B cell (primary cell): ENCODE measurements at regions not wholly inside any gene's neighbourhood (a gene's known extent, or its start where the extent isn't known, plus 50 kb on each side); places are given as distances from the start of the nearest gene placed in this dataset.

Experiments
- ATAC-seq: fragments of 200-7000 bp; cut with Tn5 transposase; one replicate; pipeline ENCODE4 v1.10.0; 2021; ENCODE audit warnings: low read depth, mild to moderate bottlenecking, moderate number of reproducible peaks, moderate library complexity
- CTCF ChIA-PET: fragments of 350-600 bp; sonication (Branson Sonifier 250); formaldehyde crosslinking; loops from one replicate; lab custom pipeline; 2021; ENCODE audit warnings: antibody characterized with exemption, inconsistent platforms; lab: Charles Lee
- POLR2A ChIA-PET: fragments of 350-600 bp; sonication (Branson Sonifier 250); formaldehyde crosslinking; loops from one replicate; lab custom pipeline; 2021; ENCODE audit warnings: antibody characterized with exemption; lab: Charles Lee
- DNase-seq: peaks from one replicate; pipeline ENCODE4 v3.0.0; 2013
- H2AFZ ChIP-seq: 2 replicates; pipeline ENCODE4 v1.6.1; 2012; ENCODE audit warnings: mild to moderate bottlenecking, low read depth, low read length; ENCODE audit not compliant: insufficient read depth, poor library complexity, severe bottlenecking
- H3K27ac ChIP-seq, 2 donors: 1 replicate in 1 of 2; 2 replicates in 1 of 2; pipeline ENCODE4 v1.5.1; 2012 to 2013; ENCODE audit warnings: low read length in 2 of 2, mild to moderate bottlenecking in 2 of 2, moderate library complexity in 1 of 2
- H3K27me3 ChIP-seq, 4 experiments: fragments of 200-600 bp in 1 of 4; sonication (generic) in 1 of 4; replicated peaks in 1 of 4; 1 replicate in 2 of 4; 2 replicates in 2 of 4; pipeline versions ENCODE4 v1.6.1 to v1.7.0; 2013 to 2016; ENCODE audit warnings: low read length in 3 of 4, mild to moderate bottlenecking in 2 of 4, mixed read lengths in 1 of 4, moderate library complexity in 1 of 4; ENCODE audit not compliant: insufficient read depth in 4 of 4, control insufficient read depth in 3 of 4; ENCODE audit errors: control extremely low read depth in 1 of 4
- H3K36me3 ChIP-seq, 2 experiments: replicated peaks in 1 of 2; 1 replicate in 1 of 2; 2 replicates in 1 of 2; pipeline versions ENCODE4 v1.6.1 to v1.7.1; 2013; ENCODE audit warnings: low read length in 1 of 2; ENCODE audit not compliant: insufficient read depth in 2 of 2, control insufficient read depth in 1 of 2; ENCODE audit errors: control extremely low read depth in 1 of 2, extremely low read depth in 1 of 2
- H3K4me1 ChIP-seq, 2 donors: fragments of 200-600 bp in 1 of 2; sonication (generic) in 1 of 2; 1 replicate in 1 of 2; 2 replicates in 1 of 2; pipeline versions ENCODE4 v1.5.1 to v1.6.1; 2013 to 2017; ENCODE audit warnings: low read length in 2 of 2; ENCODE audit not compliant: control insufficient read depth in 2 of 2, insufficient read depth in 2 of 2
- H3K4me2 ChIP-seq: replicated peaks from 2 replicates; pipeline ENCODE3; 2012; ENCODE audit warnings: mild to moderate bottlenecking, low read depth, low read length; ENCODE audit not compliant: poor library complexity, severe bottlenecking
- H3K4me3 ChIP-seq, 5 experiments: fragments of 200-600 bp in 1 of 5; sonication (generic) in 1 of 5; 1 replicate in 3 of 5; 2 replicates in 2 of 5; pipeline versions ENCODE4 v1.5.1 to v1.7.0; 2011 to 2016; ENCODE audit warnings: low read length in 4 of 5, mild to moderate bottlenecking in 4 of 5, low read depth in 2 of 5, control low read depth in 1 of 5, moderate library complexity in 1 of 5; ENCODE audit not compliant: insufficient read depth in 1 of 5; ENCODE audit errors: control extremely low read depth in 1 of 5, extremely low read depth in 1 of 5
- H3K79me2 ChIP-seq: fragments of 200-600 bp; sonication (generic); one replicate; pipeline ENCODE4 v1.6.0; 2016; ENCODE audit warnings: low read length; ENCODE audit not compliant: control insufficient read depth, insufficient read depth
- H3K9ac ChIP-seq: fragments of 200-600 bp; sonication (generic); 2 replicates; pipeline ENCODE4 v1.6.1; 2017; ENCODE audit warnings: mild to moderate bottlenecking, low read length, moderate library complexity
- H3K9me3 ChIP-seq, 3 donors: one replicate each; pipeline versions ENCODE4 v1.6.1 to v1.7.1; 2013; ENCODE audit warnings: low read length in 2 of 3; ENCODE audit not compliant: control insufficient read depth in 2 of 3, insufficient read depth in 1 of 3; ENCODE audit errors: control extremely low read depth in 1 of 3
- H4K20me1 ChIP-seq: 2 replicates; pipeline ENCODE4 v1.6.0; 2012; ENCODE audit warnings: mild to moderate bottlenecking, low read length; ENCODE audit not compliant: insufficient read depth, control insufficient read depth, poor library complexity, severe bottlenecking
- H3K27ac Mint-ChIP-seq: one replicate; pipeline ENCODE4 v1.8.0; 2021; ENCODE audit warnings: mixed read lengths
- H3K27me3 Mint-ChIP-seq: one replicate; pipeline ENCODE4 v1.8.0; 2021; ENCODE audit warnings: mixed read lengths
- H3K4me1 Mint-ChIP-seq: one replicate; pipeline ENCODE4 v1.8.0; 2021; ENCODE audit warnings: mixed read lengths
- H3K4me3 Mint-ChIP-seq: one replicate; pipeline ENCODE4 v1.8.0; 2021; ENCODE audit warnings: mixed read lengths
- H3K9me3 Mint-ChIP-seq: one replicate; pipeline ENCODE4 v1.8.0; 2022; ENCODE audit warnings: mixed read lengths; ENCODE audit not compliant: insufficient read depth
- EZH2 ChIP-seq: IDR thresholded peaks from 2 replicates; pipeline ENCODE4 v1.6.1; 2012; ENCODE audit warnings: borderline replicate concordance, low read depth, mild to moderate bottlenecking, moderate library complexity, low read length; ENCODE audit not compliant: insufficient read depth, poor library complexity, severe bottlenecking
- WGBS: methylation state at CpG from one replicate; pipeline ENCODE4 v1.1.5; 2013; ENCODE audit warnings: missing lambda C conversion rate; ENCODE audit not compliant: insufficient coverage; 5-methylcytosine and 5-hydroxymethylcytosine counted together
- intact Hi-C: fragments of 100-400 bp; cut with micrococcal nuclease; formaldehyde crosslinking; loops from one replicate; pipeline ENCODE4 v1.10.0; 2022
- TF ChIP-seq, protein P1 (sequence below): fragments of 200-600 bp; IDR thresholded peaks from one replicate; pipeline ENCODE4 v1.8.0; 2022; ENCODE audit warnings: antibody characterized with exemption, mild to moderate bottlenecking

GRCh38 chr6:8551993-8552392 is 116.6 kb upstream of the SLC35B3 start:
- intact Hi-C loops: no loop called here
- WGBS: no CpG with 5 or more reads among the region's 2 CpGs
- H3K4me1 Mint-ChIP-seq: no peaks in the 10 kb centered on the region

GRCh38 chr6:8551386-8551785 is 116.0 kb upstream of the SLC35B3 start:
- POLR2A ChIA-PET: no interaction called here

More at GRCh38 chr6:8551993-8552392, 116.6 kb upstream of the SLC35B3 start:
- Histone ChIP-seq H3K4me2 (no peak overlapping the region), H3K79me2 (no peaks in the 10 kb centered on the region), H3K9me3 (no peaks in the 10 kb centered on the region), H3K9ac (no peak overlapping the region), H3K27ac (no peak overlapping the region), H4K20me1 (no peaks in the 10 kb centered on the region), H2AFZ (no peak overlapping the region), H3K4me1 (no peaks in the 10 kb centered on the region), H3K4me3 (no peak overlapping the region), H3K36me3 (no peaks in the 10 kb centered on the region), H3K27me3 (no peaks in the 10 kb centered on the region)
- ChIA-PET CTCF (no interaction called here), POLR2A (no interaction called here)
- no peaks in the 10 kb centered on the region for H3K9me3 Mint-ChIP-seq
- no peak overlapping the region for H3K27ac Mint-ChIP-seq
- no peak overlapping the region for H3K4me3 Mint-ChIP-seq
- H3K27me3 Mint-ChIP-seq: no peaks in the 10 kb centered on the region
- DNase-seq (no peak), ATAC-seq (no peak)
- TF ChIP-seq, protein P1, sequence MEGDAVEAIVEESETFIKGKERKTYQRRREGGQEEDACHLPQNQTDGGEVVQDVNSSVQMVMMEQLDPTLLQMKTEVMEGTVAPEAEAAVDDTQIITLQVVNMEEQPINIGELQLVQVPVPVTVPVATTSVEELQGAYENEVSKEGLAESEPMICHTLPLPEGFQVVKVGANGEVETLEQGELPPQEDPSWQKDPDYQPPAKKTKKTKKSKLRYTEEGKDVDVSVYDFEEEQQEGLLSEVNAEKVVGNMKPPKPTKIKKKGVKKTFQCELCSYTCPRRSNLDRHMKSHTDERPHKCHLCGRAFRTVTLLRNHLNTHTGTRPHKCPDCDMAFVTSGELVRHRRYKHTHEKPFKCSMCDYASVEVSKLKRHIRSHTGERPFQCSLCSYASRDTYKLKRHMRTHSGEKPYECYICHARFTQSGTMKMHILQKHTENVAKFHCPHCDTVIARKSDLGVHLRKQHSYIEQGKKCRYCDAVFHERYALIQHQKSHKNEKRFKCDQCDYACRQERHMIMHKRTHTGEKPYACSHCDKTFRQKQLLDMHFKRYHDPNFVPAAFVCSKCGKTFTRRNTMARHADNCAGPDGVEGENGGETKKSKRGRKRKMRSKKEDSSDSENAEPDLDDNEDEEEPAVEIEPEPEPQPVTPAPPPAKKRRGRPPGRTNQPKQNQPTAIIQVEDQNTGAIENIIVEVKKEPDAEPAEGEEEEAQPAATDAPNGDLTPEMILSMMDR: no peak
- no peak for TF ChIP-seq EZH2

More at GRCh38 chr6:8551386-8551785, 116.0 kb upstream of the SLC35B3 start:
- H4K20me1 ChIP-seq: no peaks in the 10 kb centered on the region
- no peak overlapping the region for H3K4me2 ChIP-seq
- H3K27me3 ChIP-seq: no peaks in the 10 kb centered on the region
- no peaks in the 10 kb centered on the region for H3K4me1 Mint-ChIP-seq
- H3K79me2 ChIP-seq: no peaks in the 10 kb centered on the region
- H3K4me3 Mint-ChIP-seq: no peak overlapping the region
- no peak overlapping the region for H3K4me3 ChIP-seq
- H3K27me3 Mint-ChIP-seq: no peaks in the 10 kb centered on the region
- H3K27ac Mint-ChIP-seq: no peak overlapping the region
- no peaks in the 10 kb centered on the region for H3K9me3 ChIP-seq
- no peaks in the 10 kb centered on the region for H3K36me3 ChIP-seq
- no peak overlapping the region for H2AFZ ChIP-seq
- H3K27ac ChIP-seq: no peak overlapping the region
- no peaks in the 10 kb centered on the region for H3K9me3 Mint-ChIP-seq
- intact Hi-C loops: no loop called here
- 100% methylated on average over 1 of the region's 2 CpGs for WGBS
- ATAC-seq: no peak
- CTCF ChIA-PET: no interaction called here
- no peaks in the 10 kb centered on the region for H3K4me1 ChIP-seq
- no peak overlapping the region for H3K9ac ChIP-seq
- TF ChIP-seq, protein P1: no peak
- TF ChIP-seq EZH2: no peak
- no peak for DNase-seq
